Neural cell (in vitro differentiated cells): ENCODE measurements at regions not wholly inside any gene's neighbourhood (a gene's known extent, or its start where the extent isn't known, plus 50 kb on each side); places are given as distances from the start of the nearest gene placed in this dataset.

Experiments used
- small RNA-seq, 3 experiments: library from RNA; depleted of rRNA; stranded (forward); fragments of <200 nt; gene quantifications; one replicate each; pipeline ENCODE3, GENCODE V24; 2012

Small RNA genes in the stretch of these regions (small RNA-seq; reads per million reads assigned to genes)
- 0 reads per million in 3 experiments for gene AC018710.1
- 0 reads per million in 3 experiments for gene AC019235.1
- gene MIR1305: 0.08 to 1.5 (median 1.4) reads per million in 3 experiments
- 0 reads per million in 3 experiments for gene RF00571
- gene RN7SKP13: 0 reads per million in 3 experiments
- gene RNA5SP173: 0 reads per million in 3 experiments
- 0 to 4.7 (median 0.45) reads per million in 3 experiments for gene RNU1-45P
